NCI-H82 treated with DMSO at 0.1 percent for 48 hours (cell line): ENCODE measurements at regions not wholly inside any gene's neighbourhood (a gene's known extent, or its start where the extent isn't known, plus 50 kb on each side); places are given as distances from the start of the nearest gene placed in this dataset.

ENCODE experiments used
- DNase-seq: peaks from one replicate; lab custom pipeline; 2025; ENCODE audit not compliant: unreplicated experiment; lab: John Stamatoyannopoulos, UW

GRCh38 chr3:178451799-178452198 lies 84.4 kb upstream of the KCNMB2 start:
- DNase-seq = no peak

- no peak for DNase-seq
Measured at GRCh38 chr3:178454726-178455125, 81.5 kb upstream of the KCNMB2 start.

- no peak for DNase-seq
Measured at GRCh38 chr3:178455226-178455625, 81.0 kb upstream of the KCNMB2 start.

- DNase-seq = no peak
Measured at GRCh38 chr3:178455946-178456345, 80.3 kb upstream of the KCNMB2 start.

- DNase-seq = no peak
Measured at GRCh38 chr3:178456621-178457285, 79.5 kb upstream of the KCNMB2 start.

- DNase-seq = no peak
Measured at GRCh38 chr3:178457511-178457910, 78.7 kb upstream of the KCNMB2 start.

- no peak for DNase-seq
Measured at GRCh38 chr3:178458313-178459037, 77.8 kb upstream of the KCNMB2 start.

- no peak for DNase-seq
Measured at GRCh38 chr3:178459038-178459410, 77.2 kb upstream of the KCNMB2 start.

- no peak for DNase-seq
Measured at GRCh38 chr3:178465260-178466180, 70.7 kb upstream of the KCNMB2 start.

- no peak for DNase-seq
Measured at GRCh38 chr3:178472941-178473340, 63.3 kb upstream of the KCNMB2 start.

GRCh38 chr3:178474526-178474925 lies 61.7 kb upstream of the KCNMB2 start:
- DNase-seq = no peak

GRCh38 chr3:178475062-178475461 lies 61.2 kb upstream of the KCNMB2 start:
- no peak for DNase-seq

- no peak for DNase-seq
Measured at GRCh38 chr3:178476886-178477285, 59.4 kb upstream of the KCNMB2 start.

- no peak for DNase-seq
Measured at GRCh38 chr3:178479446-178479845, 56.8 kb upstream of the KCNMB2 start.

GRCh38 chr3:178479860-178480259 lies 56.4 kb upstream of the KCNMB2 start:
- no peak for DNase-seq

GRCh38 chr3:178480274-178480673 lies 56.0 kb upstream of the KCNMB2 start:
- no peak for DNase-seq

GRCh38 chr3:178480795-178481194 lies 55.4 kb upstream of the KCNMB2 start:
- no peak for DNase-seq

- no peak for DNase-seq
Measured at GRCh38 chr3:178482981-178483380, 53.3 kb upstream of the KCNMB2 start.

- DNase-seq = no peak
Measured at GRCh38 chr3:178483704-178484103, 52.5 kb upstream of the KCNMB2 start.

GRCh38 chr3:178485756-178486155 lies 50.5 kb upstream of the KCNMB2 start:
- DNase-seq = no peak
